Epithelial cell of prostate (primary cell): ENCODE measurements at regions not wholly inside any gene's neighbourhood (a gene's known extent, or its start where the extent isn't known, plus 50 kb on each side); places are given as distances from the start of the nearest gene placed in this dataset.

Experiments used
- DNase-seq: peaks from one replicate; pipeline ENCODE4 v3.0.0-alpha.2; 2011; ENCODE audit warnings: low read depth, low spot score
- H3K27ac ChIP-seq: fragments of 450-650 bp; 2 replicates; pipeline ENCODE4 v1.5.1; 2017; ENCODE audit warnings: mild to moderate bottlenecking

DNA sequence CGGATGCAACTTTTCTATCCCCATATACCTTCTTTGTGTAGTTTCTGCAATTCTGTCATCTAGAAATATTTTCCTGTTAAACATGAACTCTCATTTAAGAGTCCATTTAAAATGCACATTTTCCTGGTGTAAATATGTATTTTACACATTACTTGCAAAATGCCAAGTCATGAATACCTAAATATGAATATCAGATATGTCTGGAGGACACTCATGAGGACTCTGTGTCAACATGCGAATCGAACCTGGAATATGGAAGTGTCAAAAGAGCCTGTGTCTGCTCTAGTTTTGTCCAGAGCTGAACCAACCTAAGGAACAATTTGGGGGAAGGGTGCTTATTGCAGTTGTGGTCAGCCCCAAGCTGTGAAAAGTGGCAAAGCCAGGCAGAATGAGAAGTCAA lies 163.7 kb upstream of the CELF2 start:
- no peak overlapping the region for H3K27ac ChIP-seq

GRCh38 chr10:10854725-10855124 lies 162.9 kb upstream of the CELF2 start:
- no peak overlapping the region for H3K27ac ChIP-seq
- DNase-seq: no peak

More for the DNA sequence above, 163.7 kb upstream of the CELF2 start:
- no peak for DNase-seq

GRCh38 chr10:10855151-10855581 lies 162.5 kb upstream of the CELF2 start:
- H3K27ac ChIP-seq: no peak overlapping the region
- DNase-seq: no peak

- no peak overlapping the region for H3K27ac ChIP-seq
- DNase-seq: no peak
Observed at GRCh38 chr10:10860455-10860976, 157.2 kb upstream of the CELF2 start.

- H3K27ac ChIP-seq: peak overlapping the region; percentile 44
- DNase-seq: no peak
Observed at GRCh38 chr10:10865303-10865702, 152.4 kb upstream of the CELF2 start.

- peak; percentile 72 for DNase-seq
- H3K27ac ChIP-seq: peak overlapping the region; percentile 44
Observed at GRCh38 chr10:10865913-10866312, 151.8 kb upstream of the CELF2 start.

GRCh38 chr10:10869592-10869991 lies 148.1 kb upstream of the CELF2 start:
- no peak overlapping the region for H3K27ac ChIP-seq
- DNase-seq: no peak

- H3K27ac ChIP-seq: no peak overlapping the region
- no peak for DNase-seq
Observed at GRCh38 chr10:10870523-10871241, 147.0 kb upstream of the CELF2 start.

GRCh38 chr10:10871352-10871751 lies 146.3 kb upstream of the CELF2 start:
- no peak for DNase-seq
- H3K27ac ChIP-seq: no peak overlapping the region

- H3K27ac ChIP-seq: no peak overlapping the region
- no peak for DNase-seq
Observed at GRCh38 chr10:10872035-10872673, 145.5 kb upstream of the CELF2 start.

- no peak for DNase-seq
- no peak overlapping the region for H3K27ac ChIP-seq
Observed at GRCh38 chr10:10872764-10873163, 144.9 kb upstream of the CELF2 start.

DNA sequence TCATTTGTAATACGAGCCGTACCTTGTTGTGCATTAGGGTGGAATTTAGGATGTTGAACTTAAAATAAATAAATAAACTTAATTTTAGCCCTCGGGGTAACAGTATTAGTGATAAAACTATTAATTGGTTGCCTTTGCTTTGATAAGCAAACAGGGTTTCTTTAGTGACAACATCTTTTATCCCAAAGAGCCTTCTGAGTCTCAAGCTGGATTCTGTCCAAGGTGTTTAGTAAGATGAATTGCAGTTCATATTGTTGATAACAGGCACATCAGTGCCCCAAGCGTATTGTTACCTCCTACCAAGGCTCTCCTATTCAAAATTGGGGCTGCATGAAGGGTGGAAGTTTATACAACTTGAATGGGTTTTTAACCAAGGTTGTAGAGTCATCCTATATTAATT lies 144.4 kb upstream of the CELF2 start:
- no peak for DNase-seq
- H3K27ac ChIP-seq: no peak overlapping the region

- H3K27ac ChIP-seq: no peak overlapping the region
- no peak for DNase-seq
Observed at GRCh38 chr10:10873915-10874314, 143.8 kb upstream of the CELF2 start.

DNA sequence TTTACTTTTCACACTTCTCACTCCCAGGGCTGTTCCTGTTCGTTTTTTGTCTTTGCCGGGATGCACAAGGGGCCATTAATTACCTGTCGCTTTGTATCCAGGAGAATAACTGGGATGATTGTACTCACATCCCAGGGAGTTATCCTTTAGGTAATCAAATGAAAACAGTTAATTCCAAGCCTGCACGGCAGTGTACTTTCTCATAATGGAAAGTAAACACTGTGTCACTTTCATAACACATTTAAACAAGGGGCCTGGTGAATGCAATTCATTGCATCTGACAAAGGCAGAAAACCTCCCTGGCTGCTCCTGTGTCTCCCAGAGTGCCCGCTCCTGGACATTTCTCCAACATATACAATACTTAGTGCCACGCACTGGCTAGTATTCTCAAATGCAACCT lies 138.7 kb upstream of the CELF2 start:
- no peak overlapping the region for H3K27ac ChIP-seq
- DNase-seq: no peak

DNA sequence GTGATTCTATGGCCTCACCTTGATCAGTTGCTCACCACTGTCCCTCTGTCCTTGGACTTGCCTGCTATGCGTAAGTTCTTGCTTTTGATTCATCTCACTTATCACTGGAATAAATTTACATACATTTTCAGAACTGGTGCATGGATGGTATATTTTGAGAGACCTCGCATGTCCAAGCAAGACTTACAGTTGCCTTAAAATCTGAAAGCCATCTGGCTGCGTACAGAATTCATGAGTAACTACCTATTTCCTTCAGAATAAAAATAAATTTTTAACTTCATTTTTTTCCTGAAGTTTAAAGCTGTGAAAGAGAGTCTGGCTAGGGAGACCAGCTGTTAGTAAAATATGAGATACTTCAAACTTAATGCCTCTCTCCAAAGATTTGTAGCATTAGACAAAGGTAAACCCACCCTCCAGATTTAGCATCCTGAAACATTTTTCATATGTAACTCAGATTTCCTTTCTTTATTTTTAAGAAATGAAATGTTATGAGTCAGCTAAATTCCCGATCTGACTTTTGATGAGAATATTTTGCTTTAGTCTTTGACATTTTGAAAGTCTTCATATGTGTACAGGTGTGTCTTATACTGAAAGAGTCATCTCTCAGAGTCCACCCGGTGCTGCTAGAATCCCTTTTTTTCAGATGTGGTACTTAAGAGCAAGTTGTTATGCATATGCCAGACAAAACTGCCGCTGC lies 136.4 kb upstream of the CELF2 start:
- DNase-seq: no peak
- H3K27ac ChIP-seq: no peak overlapping the region

DNA sequence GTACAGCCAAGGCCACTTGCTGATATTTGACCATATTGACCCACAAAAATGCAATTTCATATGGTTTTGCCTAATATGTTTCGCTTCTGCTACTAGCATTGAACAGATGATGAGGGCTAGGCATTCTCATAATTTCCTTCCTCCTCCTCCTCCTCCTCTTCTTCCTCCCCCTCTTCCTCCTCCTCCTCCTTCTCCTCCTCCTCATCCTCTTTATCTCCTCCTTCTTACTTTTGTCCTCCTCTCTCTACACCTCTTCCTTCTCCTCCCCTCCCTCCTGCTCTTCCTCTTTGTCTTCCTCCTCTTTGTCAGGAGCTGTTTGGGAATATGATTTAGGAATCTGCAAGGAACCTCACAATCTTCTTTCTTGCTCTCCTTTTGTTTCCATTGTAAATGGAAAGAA lies 133.9 kb upstream of the CELF2 start:
- H3K27ac ChIP-seq: no peak overlapping the region
- DNase-seq: no peak

GRCh38 chr10:10886861-10887531 lies 130.7 kb upstream of the CELF2 start:
- no peak for DNase-seq
- no peak overlapping the region for H3K27ac ChIP-seq

DNA sequence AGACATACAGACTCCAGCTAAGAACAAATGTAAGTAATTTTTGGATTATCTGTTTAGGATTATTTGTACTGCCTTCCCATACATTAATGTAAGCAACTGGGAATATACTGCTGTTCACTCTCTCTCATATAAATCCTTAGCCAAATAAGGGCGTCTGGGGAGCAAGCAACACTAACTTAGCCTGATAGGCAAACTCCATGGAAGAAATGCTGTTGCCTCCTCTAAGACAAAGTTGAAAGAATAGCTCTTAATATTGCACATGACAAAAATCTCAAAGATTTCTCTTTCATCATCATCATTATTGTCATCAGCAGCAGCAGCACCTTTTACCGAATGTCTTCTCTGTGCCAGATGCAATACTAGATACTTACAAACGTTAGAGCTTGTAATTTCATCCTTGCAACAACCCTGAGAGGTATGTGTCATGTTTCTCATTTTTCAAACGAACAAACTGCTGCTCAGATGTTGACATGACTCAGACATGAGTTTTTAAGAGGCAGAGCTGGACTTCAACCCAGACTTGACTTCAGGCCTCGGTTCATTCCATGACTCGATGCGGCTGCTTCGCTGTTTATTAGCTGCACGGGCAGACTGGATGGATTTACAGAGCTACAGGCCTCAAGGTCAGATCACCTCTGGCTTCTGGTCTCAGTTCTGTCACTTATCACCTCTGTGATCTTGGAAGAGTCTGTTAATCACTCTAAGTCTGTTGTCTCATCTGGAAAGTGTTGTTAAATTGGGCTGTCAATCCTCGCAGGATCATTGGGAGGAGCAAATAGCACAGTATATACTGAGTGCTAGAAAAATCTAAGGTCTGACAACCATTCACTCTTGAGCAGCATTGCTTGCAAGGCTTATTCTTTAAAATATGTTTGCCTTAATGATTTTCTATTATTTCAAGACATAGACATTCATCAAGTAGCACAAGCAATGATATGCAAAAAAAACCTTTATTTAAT lies 126.3 kb upstream of the CELF2 start:
- no peak overlapping the region for H3K27ac ChIP-seq
- peak; percentile 33 for DNase-seq

- H3K27ac ChIP-seq: no peak overlapping the region
- no peak for DNase-seq
Observed at GRCh38 chr10:10892290-10892875, 125.3 kb upstream of the CELF2 start.
